HepG2 (cell line): ENCODE measurements at regions not wholly inside any gene's neighbourhood (a gene's known extent, or its start where the extent isn't known, plus 50 kb on each side); places are given as distances from the start of the nearest gene placed in this dataset.

Experiments
- ATAC-seq: fragments of 200-7000 bp; cut with Tn5 transposase; 3 replicates; pipeline ENCODE4 v1.9.1; 2020; ENCODE audit warnings: mild to moderate bottlenecking, moderate library complexity
- BruUV-seq: library from RNA; stranded (reverse); fragments of 400-500 nt; replicated peaks from 2 replicates; lab custom pipeline; 2021; lab: Mats Ljungman, UMichigan
- CTCF ChIA-PET: fragments of 300-600 bp; formaldehyde crosslinking; extraction: SDS; loops from one replicate; lab custom pipeline; 2021; ENCODE audit warnings: low total read pairs, inconsistent platforms, low intra/inter-chr PET ratio; lab: Yijun Ruan, JAX
- POLR2A ChIA-PET: fragments of 350-600 bp; sonication (Branson Sonifier 250); formaldehyde crosslinking; loops from one replicate; lab custom pipeline; 2020; ENCODE audit warnings: antibody characterized with exemption, inconsistent platforms; lab: Yijun Ruan, JAX
- DNase-seq: peaks from one replicate; pipeline ENCODE4 v3.0.0-alpha.2; 2015; ENCODE audit warnings: low spot score
- FAIRE-seq: peaks from 3 replicates; lab custom pipeline; 2011; peaks lifted over from hg19 to GRCh38; lab: Jason Lieb, UNC
- H2AFZ ChIP-seq: one replicate; pipeline ENCODE4 v1.6.1; 2011; ENCODE audit warnings: low read length, inconsistent platforms
- H3K27ac ChIP-seq: fragments of 300-600 bp; 3 replicates; pipeline ENCODE4 v1.8.0; 2011; ENCODE audit warnings: mixed run types, mild to moderate bottlenecking, mixed read lengths, low read length, inconsistent platforms; ENCODE audit not compliant: insufficient read depth; ENCODE audit errors: extremely low read length
- H3K27me3 ChIP-seq, 2 experiments: fragments of 200-600 bp in 1 of 2; 2 replicates in 1 of 2; 3 replicates in 1 of 2; pipeline versions ENCODE4 v1.6.0 to v1.8.0; 2011; ENCODE audit warnings: low read length in 2 of 2, mild to moderate bottlenecking in 2 of 2, moderate library complexity in 2 of 2, inconsistent platforms in 1 of 2; ENCODE audit not compliant: insufficient read depth in 2 of 2, control insufficient read depth in 1 of 2
- H3K36me3 ChIP-seq, 2 experiments: fragments of 200-600 bp in 1 of 2; replicated peaks in 1 of 2; 2 replicates in 1 of 2; 3 replicates in 1 of 2; pipeline versions ENCODE4 v1.5.1 to v1.8.0; 2011; ENCODE audit warnings: low read length in 2 of 2, inconsistent platforms in 1 of 2; ENCODE audit not compliant: insufficient read depth in 2 of 2, control insufficient read depth in 1 of 2
- H3K4me1 ChIP-seq: 2 replicates; pipeline ENCODE4 v1.5.1; 2012; ENCODE audit warnings: low read length, inconsistent platforms; ENCODE audit not compliant: insufficient read depth
- H3K4me2 ChIP-seq: 2 replicates; pipeline ENCODE4 v1.6.0; 2011; ENCODE audit warnings: low read depth, low read length, inconsistent platforms
- H3K4me3 ChIP-seq, 3 experiments: fragments of 200-600 bp in 1 of 3; sonication (generic), shearing (Covaris generic) in 1 of 3; replicated peaks in 1 of 3; 2 replicates each; pipeline ENCODE4 v1.5.1; 2011 to 2016; ENCODE audit warnings: low read length in 3 of 3, inconsistent platforms in 2 of 3, low read depth in 2 of 3, mild to moderate bottlenecking in 2 of 3, control low read depth in 1 of 3, mixed read lengths in 1 of 3; ENCODE audit not compliant: insufficient read depth in 1 of 3
- H3K79me2 ChIP-seq: one replicate; pipeline ENCODE4 v1.6.1; 2011; ENCODE audit warnings: low read length, inconsistent platforms; ENCODE audit not compliant: insufficient read depth
- H3K9ac ChIP-seq: 2 replicates; pipeline ENCODE4 v1.6.0; 2011; ENCODE audit warnings: mild to moderate bottlenecking, low read depth, low read length, inconsistent platforms; ENCODE audit not compliant: insufficient read depth
- H3K9me3 ChIP-seq: 2 replicates; pipeline ENCODE4 v1.5.1; 2012; ENCODE audit warnings: mild to moderate bottlenecking, low read length
- H4K20me1 ChIP-seq: 2 replicates; pipeline ENCODE4 v1.6.0; 2011; ENCODE audit warnings: inconsistent platforms, mild to moderate bottlenecking, low read length, moderate library complexity; ENCODE audit not compliant: insufficient read depth
- ARID2 ChIP-seq: sonication (generic); formaldehyde crosslinking; IDR thresholded peaks from 2 replicates; pipeline ENCODE4 v1.8.1; 2022; ENCODE audit warnings: mild to moderate bottlenecking, missing genetic modification reagents, borderline replicate concordance
- ATF4 ChIP-seq, 2 experiments: fragments of 450-650 bp in 1 of 2; sonication (generic) in 1 of 2; formaldehyde crosslinking; IDR thresholded peaks; 2 replicates each; pipeline versions ENCODE4 v1.5.0 to v1.8.0; 2020 to 2022; ENCODE audit warnings: mild to moderate bottlenecking in 1 of 2, missing genetic modification reagents in 1 of 2
- FOSL2 ChIP-seq: sonication (generic); formaldehyde crosslinking; IDR thresholded peaks from 2 replicates; pipeline ENCODE4 v1.4.0; 2020; ENCODE audit warnings: missing genetic modification reagents
- FOXA3 ChIP-seq: IDR thresholded peaks from 2 replicates; pipeline ENCODE4 v1.6.1; 2016; ENCODE audit warnings: missing genetic modification reagents, missing compliant biosample characterization
- GPBP1L1 ChIP-seq: sonication (generic); formaldehyde crosslinking; IDR thresholded peaks from 2 replicates; pipeline ENCODE4 v1.5.0; 2020; ENCODE audit warnings: mild to moderate bottlenecking, missing genetic modification reagents
- HBP1 ChIP-seq: IDR thresholded peaks from 2 replicates; pipeline ENCODE4 v1.6.1; 2016; ENCODE audit warnings: low read depth, control low read depth
- HMGA1 ChIP-seq: sonication (generic); formaldehyde crosslinking; conservative IDR thresholded peaks from 2 replicates; pipeline ENCODE4 v1.4.0; 2020; ENCODE audit warnings: missing genetic modification reagents
- MYC ChIP-seq: sonication (generic); formaldehyde crosslinking; IDR thresholded peaks from 2 replicates; pipeline ENCODE4 v1.9.0; 2021; ENCODE audit warnings: missing genetic modification reagents, borderline replicate concordance
- ZNF12 ChIP-seq: sonication (generic); formaldehyde crosslinking; IDR thresholded peaks from 2 replicates; pipeline ENCODE4 v1.5.0; 2020; ENCODE audit warnings: missing genetic modification reagents
- WGBS: methylation state at CpG from one replicate; pipeline ENCODE4 v1.1.6; 2017; ENCODE audit warnings: low lambda C conversion rate; 5-methylcytosine and 5-hydroxymethylcytosine counted together
- in situ Hi-C: cut with HindIII; loops from 2 replicates; pipeline ENCODE4 v1.10.0; 2017; ENCODE audit warnings: low pct_unique_long_range_greater_than_20kb; ENCODE audit not compliant: extremely low pct_ligation_motif_present
- intact Hi-C: fragments of 100-400 bp; cut with micrococcal nuclease; formaldehyde crosslinking; loops from one replicate; pipeline ENCODE4 v1.10.0; 2022; ENCODE audit not compliant: unreplicated experiment

GRCh38 chr13:80475718-80476117 is 134.8 kb upstream of the SPRY2 start (continued):
- TF ChIP-seq HBP1 (CRISPR knock-in tag) (no peak), ARID2 (no peak)

GRCh38 chr13:80473695-80474094 is 132.8 kb upstream of the SPRY2 start:
- intact Hi-C loops = no loop called here
- Histone ChIP-seq H4K20me1 (no peaks in the 10 kb centered on the region), H3K9me3 (no peaks in the 10 kb centered on the region), H3K9ac (no peak overlapping the region), H3K4me3 (no peak overlapping the region), H3K27me3 (no peaks in the 10 kb centered on the region), H3K4me2 (no peak overlapping the region), H3K4me1 (no peaks in the 10 kb centered on the region), H3K79me2 (no peaks in the 10 kb centered on the region), H3K27ac (no peak overlapping the region), H3K36me3 (no peaks in the 10 kb centered on the region), H2AFZ (no peak overlapping the region)
- TF ChIP-seq GPBP1L1 (CRISPR knock-in tag) (no peak), FOXA3 (peak; percentile 47; the same call in 1 of the 2 replicates), HMGA1 (CRISPR knock-in tag) (no peak), ZNF12 (CRISPR knock-in tag) (peak; percentile 51; the same call in 1 of the 2 replicates), FOSL2 (CRISPR knock-in tag) (peak; percentile 82), ATF4 (CRISPR knock-in tag; IDR thresholded peaks at IDR 0.05) (peak in 1 of 2 experiments; percentile 79; a peak in 2 of 4 replicates), MYC (CRISPR knock-in tag) (no peak)
- CTCF ChIA-PET = no interaction called here
- ATAC-seq = peak; percentile 91
- BruUV-seq = no TSS peak
- 76% methylated on average over 1 of the region's 1 CpG for WGBS
- DNase-seq = peak; percentile 28
- no peak for FAIRE-seq
- in situ Hi-C loops = no loop called here
- POLR2A ChIA-PET = interaction anchor here (0.6 kb wide), 1 partner anchor 1080 kb away, joined by 3 read pairs; no protein-coding TSS in a partner anchor
